PC-9 (cell line): ENCODE measurements at regions not wholly inside any gene's neighbourhood (a gene's known extent, or its start where the extent isn't known, plus 50 kb on each side); places are given as distances from the start of the nearest gene placed in this dataset.

ENCODE experiments used
- CTCF ChIP-seq: fragments of 200-600 bp; sonication (generic); conservative IDR thresholded peaks from 2 replicates; pipeline ENCODE4 v1.6.1; 2017; ENCODE audit warnings: mixed run types, antibody characterized with exemption, mild to moderate bottlenecking, moderate library complexity
- EZH2 ChIP-seq: fragments of 200-600 bp; sonication (generic); IDR thresholded peaks from 2 replicates; pipeline ENCODE4 v1.8.0; 2017; ENCODE audit warnings: antibody characterized with exemption, low read depth

- TF ChIP-seq CTCF = no peak
- no peak for TF ChIP-seq EZH2
Observed at GRCh38 chrX:110568441-110568840, 209.8 kb downstream of the RTL9 start.
